Heart left ventricle (tissue), 16 donors: ENCODE measurements at regions not wholly inside any gene's neighbourhood (a gene's known extent, or its start where the extent isn't known, plus 50 kb on each side); places are given as distances from the start of the nearest gene placed in this dataset.

Experiments
- ATAC-seq, 4 donors: fragments of 200-7000 bp; cut with Tn5 transposase; one replicate each; pipeline ENCODE4 v1.9.1; 2020 to 2022; ENCODE audit warnings: moderate library complexity in 4 of 4, mild to moderate bottlenecking in 3 of 4, moderate number of reproducible peaks in 1 of 4
- DNase-seq, 5 donors: peaks; one replicate each; pipeline ENCODE4 v3.0.0-alpha.2; 2020
- H3K27ac ChIP-seq, 12 donors: fragments of 200-600 bp; sonication (generic) in 4 of 12; one replicate each; pipeline versions ENCODE4 v1.5.0 to v1.8.0; 2016 to 2022; ENCODE audit warnings: mild to moderate bottlenecking in 2 of 12
- H3K27me3 ChIP-seq, 9 donors: fragments of 200-600 bp; sonication (generic) in 2 of 9; one replicate each; pipeline versions ENCODE4 v1.5.1 to v1.8.0; 2016 to 2022; ENCODE audit warnings: mild to moderate bottlenecking in 3 of 9
- H3K36me3 ChIP-seq, 9 donors: fragments of 200-600 bp; sonication (generic) in 2 of 9; one replicate each; pipeline versions ENCODE4 v1.5.0 to v1.8.0; 2018 to 2022; ENCODE audit warnings: mild to moderate bottlenecking in 2 of 9
- H3K4me1 ChIP-seq, 12 donors: fragments of 200-600 bp; sonication (generic) in 4 of 12; one replicate each; pipeline versions ENCODE4 v1.5.0 to v1.8.0; 2016 to 2022; ENCODE audit warnings: mild to moderate bottlenecking in 3 of 12
- H3K4me3 ChIP-seq, 12 donors: fragments of 200-600 bp; sonication (generic) in 4 of 12; one replicate each; pipeline versions ENCODE4 v1.5.0 to v1.8.0; 2017 to 2022; ENCODE audit warnings: mild to moderate bottlenecking in 9 of 12, moderate library complexity in 4 of 12
- H3K9me3 ChIP-seq, 12 donors: fragments of 200-600 bp; sonication (generic) in 4 of 12; one replicate each; pipeline versions ENCODE4 v1.5.0 to v1.8.0; 2016 to 2022; ENCODE audit warnings: mild to moderate bottlenecking in 1 of 12
- CTCF ChIP-seq, 12 donors: fragments of 200-600 bp; sonication (generic) in 4 of 12; IDR thresholded peaks; one replicate each; pipeline versions ENCODE4 v1.5.0 to v1.8.0; 2018 to 2022; ENCODE audit warnings: antibody characterized with exemption in 12 of 12, mild to moderate bottlenecking in 5 of 12
- POLR2A ChIP-seq, 2 donors: fragments of 450-650 bp; IDR thresholded peaks; one replicate each; pipeline ENCODE4 v1.6.1; 2017; ENCODE audit warnings: antibody characterized with exemption in 2 of 2, mild to moderate bottlenecking in 2 of 2, moderate library complexity in 2 of 2
- WGBS, 4 donors: extraction: QIAGEN DNeasy Blood & Tissue Kit in 2 of 4; methylation state at CpG; one replicate each; pipeline versions ENCODE4 v1.1.5 to v1.1.7; 2013 to 2018; 5-methylcytosine and 5-hydroxymethylcytosine counted together
- intact Hi-C, 10 donors: fragments of 100-400 bp; cut with DNase I; formaldehyde crosslinking; loops; one replicate each; pipeline versions ENCODE4 v1.11.1 to v1.14.2; 2022
- donor health status: ischemic (EF 13 %, LVEDD 7.1; RV severe dilation, severe dysfunction).
- donor health status: healthy with polysubstance abuse.
- donor health status: DM: no; HTN: yes; CAD: no.
- donor health status: DM: no; HTN: no; CAD: no.
- donor health status: ischemic (EF 25% LVEDD 6.9; RV normal size, moderate dysfunction).
- donor health status: ischemic (EF 25% LVEDD 5.7; RV mildly dilated, moderate dysfunction).
- donor health status: healthy.
- donor health status: DM: yes; HTN: yes; CAD: no.
- donor health status: ischemic (EF 35%, LVEDD 5.7; RV mildly dilated, moderate dysfunction).
- donor health status: nonischemic (EF 11% LVEDD 7.7; RV severe dilation, severe dysfunction).
- donor health status: DM: yes; HTN: yes; CAD: no.
- donor health status: PGD.
- donor health status: ischemic (EF 29% LVEDD 5.4; RV normal size, mild dysfunction).
- donor health status: nonischemic (EF 23%, LVEDD 6.1; RV moderate dilation, normal function).

- H3K36me3 ChIP-seq: no peaks in the 10 kb centered on the region
- no peaks in the 10 kb centered on the region for H3K27me3 ChIP-seq
- no peaks in the 10 kb centered on the region for H3K9me3 ChIP-seq
- H3K4me3 ChIP-seq: no peak overlapping the region
- DNase-seq (no peak), ATAC-seq (no peak)
- intact Hi-C loops: no loop called here
- WGBS, 4 donors: 73 to 78% (median 75%) methylated on average over 3 of the region's 3 CpGs
- H3K4me1 ChIP-seq: peaks cover 0 to 22% (median 4%) of the 10 kb centered on the region in 12 donors
- no peak for TF ChIP-seq POLR2A (IDR thresholded peaks at IDR 0.05)
- no peak for TF ChIP-seq CTCF (IDR thresholded peaks at IDR 0.05)
- peak overlapping the region in 2 of 12 donors; percentile 65 to 71 for H3K27ac ChIP-seq
These were observed 65.5 kb upstream of the CREB5 start for GRCh38 chr7:28346676-28347363.

DNA sequence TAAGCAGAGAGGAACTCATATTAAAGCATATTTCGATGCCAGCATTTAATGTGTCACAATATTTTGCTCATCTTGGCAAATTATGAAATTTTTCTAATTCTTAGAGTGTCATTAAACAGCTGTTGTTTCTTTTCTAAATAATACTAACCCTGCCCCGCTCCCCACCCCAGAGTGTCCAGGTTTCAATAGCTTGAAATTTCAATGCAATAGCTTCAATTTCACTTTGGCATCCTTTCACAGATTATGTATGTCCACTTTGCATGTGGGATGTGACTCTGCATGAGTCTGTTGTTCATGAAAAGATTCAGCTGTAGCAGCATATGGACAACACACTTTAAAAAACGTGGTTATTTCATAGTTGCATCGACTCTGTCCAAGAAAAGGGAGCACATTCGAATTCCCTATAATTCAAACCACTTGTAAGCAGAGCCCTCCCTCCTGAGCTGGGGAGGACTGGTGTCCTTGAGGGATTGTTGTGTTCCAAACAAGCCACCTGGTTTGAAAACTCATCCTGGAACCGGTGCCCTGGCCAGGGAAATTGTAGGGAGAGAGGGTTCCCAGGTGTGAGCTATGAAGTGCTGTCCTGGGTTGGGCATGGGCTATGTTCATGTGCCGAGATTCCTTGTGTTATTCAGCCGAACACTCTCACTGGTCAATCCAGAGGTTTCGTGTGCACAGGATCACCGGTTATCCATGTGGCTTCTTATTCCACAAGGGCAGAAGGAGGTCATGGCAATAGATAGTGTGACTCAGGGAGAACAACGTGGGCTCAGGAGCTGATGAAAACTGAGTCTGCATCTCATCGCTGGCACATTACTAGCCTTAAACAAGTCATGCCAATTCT, 64.6 kb upstream of the CREB5 start:
- 43 to 49% (median 45%) methylated on average over 12 of the region's 12 CpGs for WGBS, 4 donors
- peak; percentile 73 to 92 (median 88) for ATAC-seq

DNA sequence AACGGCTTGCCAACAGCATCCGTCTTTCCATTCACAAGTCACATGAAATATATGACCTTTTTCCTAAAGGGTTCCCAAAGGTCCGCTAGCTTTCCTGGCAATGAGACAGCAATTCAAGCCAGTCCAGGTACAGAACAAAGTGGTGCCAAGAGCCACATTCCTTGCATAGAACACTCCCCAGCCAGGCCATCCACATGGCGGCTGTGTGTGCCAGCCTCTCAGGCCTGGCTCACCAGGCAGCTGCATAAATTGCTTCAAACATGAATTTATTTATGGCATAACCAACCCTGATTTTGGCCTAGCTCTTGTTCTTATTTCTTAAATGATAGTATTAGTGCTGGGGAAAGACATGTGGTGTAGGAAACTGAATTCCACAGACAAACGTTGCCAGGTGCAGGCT, 63.7 kb upstream of the CREB5 start:
- Histone ChIP-seq H3K27ac (peak overlapping the region in 11 of 12 donors; percentile 28 to 81 (median 62)), H3K27me3 (no peaks in the 10 kb centered on the region), H3K4me1 (peaks cover 0 to 28% (median 4%) of the 10 kb centered on the region in 12 donors), H3K4me3 (no peak overlapping the region), H3K9me3 (no peaks in the 10 kb centered on the region), H3K36me3 (no peaks in the 10 kb centered on the region)
- TF ChIP-seq CTCF (IDR thresholded peaks at IDR 0.05) (no peak), POLR2A (IDR thresholded peaks at IDR 0.05) (no peak)
- peak in 4 of 5 donors; percentile 25 to 65 (median 35) for DNase-seq
- ATAC-seq: peak; percentile 69 to 89 (median 84)
- intact Hi-C loops: no loop called here
- 45 to 52% (median 49%) methylated on average over 5 of the region's 5 CpGs for WGBS, 4 donors

More for the DNA sequence above, 64.6 kb upstream of the CREB5 start:
- Histone ChIP-seq H3K27ac (peak overlapping the region in 11 of 12 donors; percentile 14 to 81 (median 65)), H3K9me3 (no peaks in the 10 kb centered on the region), H3K36me3 (no peaks in the 10 kb centered on the region), H3K4me3 (no peak overlapping the region), H3K4me1 (peaks cover 0 to 28% (median 4%) of the 10 kb centered on the region in 12 donors), H3K27me3 (no peaks in the 10 kb centered on the region)
- intact Hi-C loops: no loop called here
- TF ChIP-seq CTCF (IDR thresholded peaks at IDR 0.05) (no peak), POLR2A (IDR thresholded peaks at IDR 0.05) (no peak)
- DNase-seq: peak in 3 of 5 donors; percentile 18 to 39 (median 36)

- Histone ChIP-seq H3K27ac (peak overlapping the region in 2 of 12 donors; percentile 60 to 71), H3K4me1 (peaks cover 0 to 28% (median 4%) of the 10 kb centered on the region in 12 donors), H3K27me3 (no peaks in the 10 kb centered on the region), H3K9me3 (no peaks in the 10 kb centered on the region), H3K4me3 (no peak overlapping the region), H3K36me3 (no peaks in the 10 kb centered on the region)
- TF ChIP-seq POLR2A (IDR thresholded peaks at IDR 0.05) (no peak), CTCF (IDR thresholded peaks at IDR 0.05) (no peak)
- ATAC-seq (no peak), DNase-seq (no peak)
- WGBS, 4 donors: 95 to 100% (median 95%) methylated on average over 1 of the region's 1 CpG
- intact Hi-C loops: no loop called here
These were observed 62.7 kb upstream of the CREB5 start for GRCh38 chr7:28349637-28350036.
